H1 (cell line): ENCODE measurements at regions not wholly inside any gene's neighbourhood (a gene's known extent, or its start where the extent isn't known, plus 50 kb on each side); places are given as distances from the start of the nearest gene placed in this dataset.

Source experiments
- BRCA1 ChIP-seq: IDR thresholded peaks from 2 replicates; pipeline ENCODE4 v1.6.1; 2012; ENCODE audit warnings: low read depth, low read length, improper control_type of control experiment
- CHD7 ChIP-seq: fragments of 300-600 bp; sonication (generic); IDR thresholded peaks from 2 replicates; pipeline ENCODE4 v1.7.1; 2012; ENCODE audit warnings: low read length, moderate library complexity, mild to moderate bottlenecking, inconsistent platforms; ENCODE audit not compliant: insufficient replicate concordance
- JUND ChIP-seq: IDR thresholded peaks from 2 replicates; pipeline ENCODE4 v1.6.1; 2011; ENCODE audit warnings: mild to moderate bottlenecking, improper control_type of control experiment, low read length
- KDM4A ChIP-seq: IDR thresholded peaks from one replicate; pipeline ENCODE4 v1.7.1; 2012; ENCODE audit warnings: low read depth, mild to moderate bottlenecking, moderate library complexity, low read length, inconsistent platforms; ENCODE audit not compliant: severe bottlenecking
- NANOG ChIP-seq: IDR thresholded peaks from 2 replicates; pipeline ENCODE4 v1.6.1; 2011; ENCODE audit warnings: low read length, low read depth, mild to moderate bottlenecking, inconsistent platforms; ENCODE audit not compliant: insufficient read depth, poor library complexity, severe bottlenecking
- SAP30 ChIP-seq: fragments of 300-600 bp; sonication (generic); IDR thresholded peaks from 2 replicates; pipeline ENCODE4 v1.7.1; 2012; ENCODE audit warnings: low read length, moderate library complexity, mild to moderate bottlenecking, inconsistent platforms; ENCODE audit not compliant: insufficient read depth, insufficient replicate concordance

GRCh38 chr3:132984181-132984580 lies 54.0 kb upstream of the TMEM108 start (continued):
- TF ChIP-seq BRCA1 (no peak), CHD7 (no peak), SAP30 (no peak), NANOG (no peak), JUND (no peak), KDM4A (no peak)
- TF ChIP-seq, all 59 proteins: peak for 0
